Brain pericyte (primary cell): ENCODE measurements at regions not wholly inside any gene's neighbourhood (a gene's known extent, or its start where the extent isn't known, plus 50 kb on each side); places are given as distances from the start of the nearest gene placed in this dataset.
A peak's percentile ranks its signal among the peaks of the same experiment; 100 is the strongest.

Experiments used
- DNase-seq: peaks from one replicate; pipeline ENCODE4 v3.0.0-alpha.2; 2012; ENCODE audit warnings: low read depth, low spot score

GRCh38 chr4:140316799-140317198 is 56.6 kb upstream of the SCOC start:
- DNase-seq = no peak

GRCh38 chr4:140315970-140316369 is 57.5 kb upstream of the SCOC start:
- no peak for DNase-seq

GRCh38 chr4:140315438-140315837 is 58.0 kb upstream of the SCOC start:
- no peak for DNase-seq

GRCh38 chr4:140315019-140315418 is 58.4 kb upstream of the SCOC start:
- DNase-seq = no peak

GRCh38 chr4:140312100-140312499 is 61.3 kb upstream of the SCOC start:
- no peak for DNase-seq

- no peak for DNase-seq
These were observed 62.1 kb upstream of the SCOC start for GRCh38 chr4:140311257-140311835.

GRCh38 chr4:140309124-140309870 is 64.1 kb upstream of the SCOC start:
- DNase-seq = no peak

GRCh38 chr4:140308366-140309123 is 64.9 kb upstream of the SCOC start:
- peak; percentile 91 for DNase-seq

- no peak for DNase-seq
These were observed 68.4 kb upstream of the SCOC start for GRCh38 chr4:140305053-140305452.

GRCh38 chr4:140304346-140304745 is 69.1 kb upstream of the SCOC start:
- DNase-seq = no peak

- no peak for DNase-seq
These were observed 71.1 kb upstream of the SCOC start for GRCh38 chr4:140302151-140302859.

GRCh38 chr4:140300271-140300970 is 73.0 kb upstream of the SCOC start:
- no peak for DNase-seq

GRCh38 chr4:140298001-140298400 is 75.4 kb upstream of the SCOC start:
- no peak for DNase-seq

GRCh38 chr4:140297221-140297570 is 76.2 kb upstream of the SCOC start:
- no peak for DNase-seq

GRCh38 chr4:140296335-140297220 is 76.9 kb upstream of the SCOC start:
- DNase-seq = peak; percentile 38

GRCh38 chr4:140293979-140294378 is 79.5 kb upstream of the SCOC start:
- DNase-seq = no peak

- DNase-seq = no peak
These were observed 82.2 kb upstream of the SCOC start for GRCh38 chr4:140291259-140291658.

- DNase-seq = no peak
These were observed 84.0 kb upstream of the SCOC start for GRCh38 chr4:140289486-140289885.

- no peak for DNase-seq
These were observed 87.0 kb upstream of the SCOC start for GRCh38 chr4:140286456-140286855.

GRCh38 chr4:140284456-140284855 is 89.0 kb upstream of the SCOC start:
- no peak for DNase-seq
